ENCODE measurements at regions not wholly inside any gene's neighbourhood (a gene's known extent, or its start where the extent isn't known, plus 50 kb on each side); places are given as distances from the start of the nearest gene placed in this dataset.

DNA sequence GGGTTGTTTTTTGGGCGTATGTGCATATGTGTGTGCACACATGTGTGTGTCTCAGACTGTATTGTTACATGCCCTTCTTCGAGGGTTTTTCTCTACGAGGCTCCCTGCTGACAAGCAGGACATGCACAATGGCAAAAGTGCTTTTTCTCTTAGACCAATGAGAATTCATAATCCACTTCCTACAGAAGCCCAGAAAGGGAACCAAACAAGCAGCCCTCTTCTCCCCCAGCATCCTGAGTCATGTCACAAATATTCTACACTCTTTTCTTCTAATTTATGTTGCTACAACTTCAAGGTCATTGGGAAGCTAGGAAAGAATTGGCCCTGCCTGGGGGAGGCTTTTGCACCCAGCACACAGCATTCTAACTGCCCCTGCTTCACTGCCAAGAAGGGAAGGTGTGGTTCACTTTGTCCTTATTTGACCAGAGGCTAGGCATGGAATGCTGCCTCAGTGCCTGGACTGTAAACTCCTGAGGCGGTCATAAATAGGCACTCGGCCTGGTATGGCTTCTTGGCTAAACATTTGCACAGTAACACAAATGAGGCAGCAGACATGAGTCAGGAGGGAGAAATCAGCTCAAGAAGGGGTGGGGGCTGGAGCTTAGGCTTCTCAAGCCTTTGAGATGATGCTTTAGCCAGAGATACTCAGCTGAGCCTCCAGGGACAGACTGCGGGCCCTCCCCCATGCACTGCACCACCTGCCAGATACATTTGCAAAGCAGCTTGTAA is 92.7 kb upstream of the KLF7 start:
- no peaks in the 10 kb centered on the region for H3K27me3 ChIP-seq (ENCODE audit: control insufficient read depth, insufficient read depth, low read length)
- H3K27ac ChIP-seq (ENCODE audit: low read depth, low read length): no peak overlapping the region
- no peak overlapping the region for H3K9ac ChIP-seq (ENCODE audit: low read length)
- no peaks in the 10 kb centered on the region for H3K9me3 ChIP-seq (ENCODE audit: control insufficient read depth, insufficient read depth, low read depth, low read length)
- no peak overlapping the region for H3K4me3 ChIP-seq (ENCODE audit: low read depth, low read length)
- H3K36me3 ChIP-seq (ENCODE audit: control insufficient read depth, insufficient read depth, low read length): no peaks in the 10 kb centered on the region
- H3K4me1 ChIP-seq (ENCODE audit: control insufficient read depth, insufficient read depth, low read length): peaks cover 56% of the 10 kb centered on the region

DNA sequence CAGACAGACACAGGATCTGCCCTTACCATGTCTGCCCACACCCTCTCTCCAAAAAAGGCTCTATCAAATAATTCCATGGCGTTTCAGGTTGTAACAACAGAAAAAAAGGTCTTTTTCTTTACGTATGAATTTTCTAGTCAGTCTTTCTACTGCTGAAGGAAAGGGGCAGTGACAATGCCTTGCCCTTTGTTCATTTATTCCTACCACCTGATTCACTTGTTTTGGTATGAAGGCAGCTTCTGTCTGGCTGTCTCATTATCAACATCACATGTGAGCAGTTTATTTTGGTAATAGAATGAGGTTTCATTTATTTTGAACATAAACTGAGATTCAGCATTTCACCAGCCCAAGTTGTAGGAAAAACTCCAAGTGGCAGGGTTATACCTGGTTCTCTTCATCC is 94.3 kb upstream of the KLF7 start:
- H3K27ac ChIP-seq (ENCODE audit: low read depth, low read length): no peak overlapping the region
- peaks cover 40% of the 10 kb centered on the region for H3K4me1 ChIP-seq (ENCODE audit: control insufficient read depth, insufficient read depth, low read length)
- H3K27me3 ChIP-seq (ENCODE audit: control insufficient read depth, insufficient read depth, low read length): no peaks in the 10 kb centered on the region
- H3K9me3 ChIP-seq (ENCODE audit: control insufficient read depth, insufficient read depth, low read depth, low read length): no peaks in the 10 kb centered on the region
- no peak overlapping the region for H3K9ac ChIP-seq (ENCODE audit: low read length)
- no peaks in the 10 kb centered on the region for H3K36me3 ChIP-seq (ENCODE audit: control insufficient read depth, insufficient read depth, low read length)
- H3K4me3 ChIP-seq (ENCODE audit: low read depth, low read length): no peak overlapping the region

DNA sequence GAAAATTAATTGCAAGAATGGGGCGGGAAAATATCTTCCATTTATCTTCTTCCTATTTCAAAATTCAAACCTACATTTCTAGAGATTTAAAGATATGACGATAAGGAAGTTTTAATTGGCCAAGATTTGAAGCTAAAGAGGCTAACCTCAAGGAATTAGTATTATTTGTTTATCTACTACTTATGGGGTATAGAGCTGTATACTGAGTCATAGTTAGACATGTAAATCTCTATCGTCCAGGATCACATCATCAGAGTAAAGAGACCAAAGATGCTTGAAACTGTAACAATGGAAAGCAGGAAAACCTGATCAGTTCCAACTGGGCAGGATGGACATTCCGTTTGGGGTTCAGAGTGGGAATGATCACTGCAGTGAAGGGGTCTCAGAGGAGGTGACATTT is 95.2 kb upstream of the KLF7 start:
- Histone ChIP-seq H3K27ac (ENCODE audit: low read depth, low read length) (no peak overlapping the region), H3K4me1 (ENCODE audit: control insufficient read depth, insufficient read depth, low read length) (peaks cover 31% of the 10 kb centered on the region), H3K9ac (ENCODE audit: low read length) (no peak overlapping the region), H3K27me3 (ENCODE audit: control insufficient read depth, insufficient read depth, low read length) (no peaks in the 10 kb centered on the region), H3K9me3 (ENCODE audit: control insufficient read depth, insufficient read depth, low read depth, low read length) (no peaks in the 10 kb centered on the region), H3K4me3 (ENCODE audit: low read depth, low read length) (no peak overlapping the region), H3K36me3 (ENCODE audit: control insufficient read depth, insufficient read depth, low read length) (no peaks in the 10 kb centered on the region)

DNA sequence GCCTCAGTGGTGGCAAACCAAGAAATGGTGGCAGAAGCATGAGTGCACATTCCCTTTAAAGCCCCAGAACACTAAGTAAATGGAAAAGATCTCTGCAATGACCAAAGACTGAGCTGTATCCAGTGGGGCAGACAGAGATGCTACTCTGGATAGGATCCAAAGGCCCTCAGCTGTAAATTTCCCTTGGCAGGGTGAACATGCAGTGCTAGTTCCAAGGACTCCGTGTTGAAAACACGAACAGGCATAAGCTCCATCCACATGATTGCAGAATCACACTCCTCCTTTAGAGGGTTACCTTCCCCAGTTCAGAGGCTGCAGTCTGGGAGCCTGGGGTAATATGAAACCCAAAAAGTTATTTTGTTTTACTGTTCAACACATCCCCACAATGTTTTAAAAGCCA is 98.6 kb upstream of the KLF7 start:
- Histone ChIP-seq H3K9me3 (ENCODE audit: control insufficient read depth, insufficient read depth, low read depth, low read length) (no peaks in the 10 kb centered on the region), H3K4me3 (ENCODE audit: low read depth, low read length) (no peak overlapping the region), H3K9ac (ENCODE audit: low read length) (no peak overlapping the region), H3K27me3 (ENCODE audit: control insufficient read depth, insufficient read depth, low read length) (no peaks in the 10 kb centered on the region), H3K27ac (ENCODE audit: low read depth, low read length) (no peak overlapping the region), H3K36me3 (ENCODE audit: control insufficient read depth, insufficient read depth, low read length) (no peaks in the 10 kb centered on the region), H3K4me1 (ENCODE audit: control insufficient read depth, insufficient read depth, low read length) (peaks cover 5% of the 10 kb centered on the region)

DNA sequence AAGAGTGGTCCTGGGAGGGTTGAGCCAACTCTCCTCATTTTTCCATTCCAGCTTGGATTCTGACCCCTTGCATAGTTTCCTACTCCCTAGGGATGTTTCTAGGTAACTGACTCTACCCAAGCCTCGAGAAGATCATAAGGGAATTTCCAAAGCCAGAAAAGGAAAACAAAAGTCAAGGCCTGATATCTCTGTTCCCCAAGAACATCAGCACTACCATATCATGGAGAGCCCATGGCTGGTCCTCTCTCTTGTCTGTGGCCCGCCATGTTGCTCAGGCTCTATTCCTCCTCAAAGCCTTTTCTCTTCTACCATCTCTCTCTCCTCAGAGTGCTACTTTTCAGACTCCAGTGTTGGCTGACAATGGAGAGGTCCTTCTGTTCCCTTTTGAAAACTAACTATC is 99.6 kb upstream of the KLF7 start:
- no peaks in the 10 kb centered on the region for H3K9me3 ChIP-seq (ENCODE audit: control insufficient read depth, insufficient read depth, low read depth, low read length)
- H3K27ac ChIP-seq (ENCODE audit: low read depth, low read length): no peak overlapping the region
- H3K27me3 ChIP-seq (ENCODE audit: control insufficient read depth, insufficient read depth, low read length): no peaks in the 10 kb centered on the region
- no peaks in the 10 kb centered on the region for H3K36me3 ChIP-seq (ENCODE audit: control insufficient read depth, insufficient read depth, low read length)
- peaks cover 5% of the 10 kb centered on the region for H3K4me1 ChIP-seq (ENCODE audit: control insufficient read depth, insufficient read depth, low read length)
- H3K9ac ChIP-seq (ENCODE audit: low read length): no peak overlapping the region
- no peak overlapping the region for H3K4me3 ChIP-seq (ENCODE audit: low read depth, low read length)

DNA sequence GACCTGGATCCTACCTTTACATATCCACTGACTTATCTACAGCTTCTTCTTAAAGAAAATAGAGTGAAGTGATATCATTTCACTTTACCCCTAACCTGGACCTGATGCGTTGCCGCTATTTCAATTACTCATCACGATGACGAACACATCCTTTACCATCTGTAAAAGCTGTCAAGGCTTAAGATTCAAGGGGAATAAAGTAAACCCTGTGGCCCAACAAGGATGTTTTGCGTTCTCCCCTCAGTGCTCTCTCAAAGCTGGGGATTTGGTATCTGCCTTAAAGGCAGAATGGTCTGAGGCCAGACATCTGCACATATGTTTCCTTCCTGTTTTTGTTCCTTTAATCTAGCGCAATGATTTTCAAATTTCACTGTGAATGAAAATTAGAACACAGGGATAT is 100.1 kb upstream of the KLF7 start:
- Histone ChIP-seq H3K9me3 (ENCODE audit: control insufficient read depth, insufficient read depth, low read depth, low read length) (no peaks in the 10 kb centered on the region), H3K27me3 (ENCODE audit: control insufficient read depth, insufficient read depth, low read length) (no peaks in the 10 kb centered on the region), H3K27ac (ENCODE audit: low read depth, low read length) (no peak overlapping the region), H3K4me1 (ENCODE audit: control insufficient read depth, insufficient read depth, low read length) (peaks cover 5% of the 10 kb centered on the region), H3K4me3 (ENCODE audit: low read depth, low read length) (no peak overlapping the region), H3K9ac (ENCODE audit: low read length) (no peak overlapping the region), H3K36me3 (ENCODE audit: control insufficient read depth, insufficient read depth, low read length) (no peaks in the 10 kb centered on the region)

DNA sequence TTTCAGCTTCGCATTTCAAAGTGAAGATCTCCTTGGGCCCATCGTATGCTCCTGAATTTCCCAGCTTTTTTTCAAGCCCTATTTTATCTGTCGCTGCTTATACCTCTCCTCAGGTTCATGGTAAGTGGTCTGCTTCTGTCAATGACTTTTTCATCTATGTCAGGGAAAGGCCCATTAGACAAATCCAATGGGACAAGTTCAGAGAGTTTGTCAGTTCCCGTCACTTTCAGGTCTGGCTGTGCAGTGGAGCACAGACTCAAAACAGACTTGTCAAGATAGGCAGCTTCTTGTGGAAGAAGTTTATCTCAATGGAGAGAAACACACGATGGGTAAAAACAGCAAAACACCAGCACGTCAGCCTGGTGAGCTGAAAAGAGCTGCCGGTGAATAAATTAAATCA is 100.9 kb upstream of the KLF7 start:
- Histone ChIP-seq H3K4me3 (ENCODE audit: low read depth, low read length) (no peak overlapping the region), H3K9ac (ENCODE audit: low read length) (no peak overlapping the region), H3K27ac (ENCODE audit: low read depth, low read length) (no peak overlapping the region), H3K36me3 (ENCODE audit: control insufficient read depth, insufficient read depth, low read length) (no peaks in the 10 kb centered on the region), H3K9me3 (ENCODE audit: control insufficient read depth, insufficient read depth, low read depth, low read length) (no peaks in the 10 kb centered on the region), H3K27me3 (ENCODE audit: control insufficient read depth, insufficient read depth, low read length) (no peaks in the 10 kb centered on the region), H3K4me1 (ENCODE audit: control insufficient read depth, insufficient read depth, low read length) (peaks cover 5% of the 10 kb centered on the region)

DNA sequence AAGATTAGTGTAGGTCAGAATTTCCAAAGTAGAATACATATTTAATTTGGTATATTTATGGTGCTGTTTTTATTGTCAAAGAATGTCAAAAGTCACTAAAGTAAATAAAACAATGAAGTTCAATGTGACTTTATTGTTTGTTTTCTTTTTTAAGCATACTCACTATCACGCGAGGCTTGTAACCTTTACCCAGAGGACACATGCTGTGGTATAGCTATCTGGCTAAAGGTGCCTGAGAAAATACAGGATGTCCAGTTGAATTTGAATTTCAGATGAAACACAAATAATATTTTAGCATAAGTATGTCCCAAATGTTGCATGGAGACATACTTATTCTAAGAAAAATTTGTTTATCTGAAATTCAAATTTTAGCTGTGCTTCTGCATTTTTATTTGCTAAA is 103.3 kb upstream of the KLF7 start:
- Histone ChIP-seq H3K27ac (ENCODE audit: low read depth, low read length) (no peak overlapping the region), H3K36me3 (ENCODE audit: control insufficient read depth, insufficient read depth, low read length) (no peaks in the 10 kb centered on the region), H3K9me3 (ENCODE audit: control insufficient read depth, insufficient read depth, low read depth, low read length) (no peaks in the 10 kb centered on the region), H3K4me1 (ENCODE audit: control insufficient read depth, insufficient read depth, low read length) (peaks cover 5% of the 10 kb centered on the region), H3K9ac (ENCODE audit: low read length) (no peak overlapping the region), H3K4me3 (ENCODE audit: low read depth, low read length) (no peak overlapping the region), H3K27me3 (ENCODE audit: control insufficient read depth, insufficient read depth, low read length) (no peaks in the 10 kb centered on the region)

DNA sequence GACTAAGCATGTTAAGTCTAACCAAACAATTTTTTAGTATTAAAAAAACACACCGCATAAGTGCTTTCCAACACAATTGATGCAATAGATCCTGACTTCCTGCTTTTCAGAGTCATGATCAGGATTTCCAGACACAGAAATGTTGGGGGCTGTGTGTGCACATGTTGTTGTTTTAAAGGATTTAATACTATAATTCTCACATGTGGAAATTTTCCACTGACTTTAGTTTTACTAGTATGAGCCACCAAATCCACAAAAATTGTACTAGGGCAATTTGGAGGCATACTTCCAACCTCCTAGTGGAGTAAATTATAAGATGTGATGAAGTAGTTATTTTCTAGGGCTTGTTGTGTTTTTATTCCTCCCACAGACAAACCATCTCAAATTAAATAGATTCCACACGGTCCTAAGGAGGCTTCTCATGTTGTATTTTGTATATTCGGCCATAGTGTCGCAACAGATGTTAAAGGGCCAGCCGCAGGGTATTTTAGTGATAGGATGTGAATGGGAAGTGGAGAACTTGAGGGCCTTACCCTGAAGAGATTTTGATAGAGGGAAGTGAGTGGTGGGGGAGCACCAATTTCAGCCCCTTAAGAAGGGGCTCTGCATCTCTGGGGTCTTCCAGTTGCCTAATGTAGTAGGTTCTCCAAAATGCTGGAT is 108.9 kb upstream of the KLF7 start:
- Histone ChIP-seq H3K4me3 (ENCODE audit: low read depth, low read length) (no peak overlapping the region), H3K4me1 (ENCODE audit: control insufficient read depth, insufficient read depth, low read length) (no peaks in the 10 kb centered on the region), H3K27ac (ENCODE audit: low read depth, low read length) (no peak overlapping the region), H3K36me3 (ENCODE audit: control insufficient read depth, insufficient read depth, low read length) (no peaks in the 10 kb centered on the region), H3K9me3 (ENCODE audit: control insufficient read depth, insufficient read depth, low read depth, low read length) (no peaks in the 10 kb centered on the region), H3K9ac (ENCODE audit: low read length) (no peak overlapping the region), H3K27me3 (ENCODE audit: control insufficient read depth, insufficient read depth, low read length) (no peaks in the 10 kb centered on the region)

DNA sequence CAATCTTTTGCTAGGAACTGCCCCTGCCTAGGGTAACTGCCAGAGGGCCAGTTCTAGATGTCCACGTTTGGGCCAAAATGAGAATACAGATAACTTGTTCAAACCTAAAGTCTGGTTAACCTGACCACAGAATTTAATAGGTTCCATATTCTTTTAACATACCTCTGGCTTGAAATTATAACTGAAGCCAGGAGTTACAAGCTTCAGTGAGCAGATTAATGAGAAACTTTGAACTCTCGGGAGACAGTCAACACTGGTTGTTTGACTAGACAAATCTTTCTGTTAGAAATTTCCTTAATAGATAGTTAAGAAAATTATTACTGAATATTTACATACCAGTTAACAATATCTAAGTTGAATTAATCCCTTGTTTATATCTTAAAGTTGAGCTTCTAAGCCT is 110.0 kb upstream of the KLF7 start:
- H3K27me3 ChIP-seq (ENCODE audit: control insufficient read depth, insufficient read depth, low read length): no peaks in the 10 kb centered on the region
- H3K4me1 ChIP-seq (ENCODE audit: control insufficient read depth, insufficient read depth, low read length): no peaks in the 10 kb centered on the region
- H3K27ac ChIP-seq (ENCODE audit: low read depth, low read length): no peak overlapping the region
- H3K4me3 ChIP-seq (ENCODE audit: low read depth, low read length): no peak overlapping the region
- H3K36me3 ChIP-seq (ENCODE audit: control insufficient read depth, insufficient read depth, low read length): no peaks in the 10 kb centered on the region
- H3K9ac ChIP-seq (ENCODE audit: low read length): no peak overlapping the region
- H3K9me3 ChIP-seq (ENCODE audit: control insufficient read depth, insufficient read depth, low read depth, low read length): no peaks in the 10 kb centered on the region

DNA sequence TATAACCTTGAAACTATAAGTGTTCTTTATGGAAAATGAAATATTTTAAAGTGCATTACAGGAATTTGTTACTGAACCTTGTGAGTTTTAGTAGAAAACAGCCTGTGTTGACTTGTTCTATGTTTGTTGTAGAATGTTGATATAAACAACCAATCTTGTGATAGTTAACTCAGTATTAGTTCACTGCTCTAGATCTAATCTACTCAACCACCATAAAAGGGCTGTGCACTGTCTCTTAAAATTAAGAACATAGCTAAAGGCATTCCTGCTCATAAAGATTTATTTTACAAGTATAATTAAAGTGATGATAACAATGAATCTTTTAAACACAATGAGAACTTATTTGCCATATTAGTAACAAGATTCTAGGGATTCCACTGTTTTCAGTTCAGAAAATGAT is 110.5 kb upstream of the KLF7 start:
- Histone ChIP-seq H3K9ac (ENCODE audit: low read length) (no peak overlapping the region), H3K4me3 (ENCODE audit: low read depth, low read length) (no peak overlapping the region), H3K36me3 (ENCODE audit: control insufficient read depth, insufficient read depth, low read length) (no peaks in the 10 kb centered on the region), H3K27me3 (ENCODE audit: control insufficient read depth, insufficient read depth, low read length) (no peaks in the 10 kb centered on the region), H3K4me1 (ENCODE audit: control insufficient read depth, insufficient read depth, low read length) (no peaks in the 10 kb centered on the region), H3K9me3 (ENCODE audit: control insufficient read depth, insufficient read depth, low read depth, low read length) (no peaks in the 10 kb centered on the region), H3K27ac (ENCODE audit: low read depth, low read length) (no peak overlapping the region)

Data from HUES6 (cell line).